ENCODE measurements at regions not wholly inside any gene's neighbourhood (a gene's known extent, or its start where the extent isn't known, plus 50 kb on each side); places are given as distances from the start of the nearest gene placed in this dataset.
A peak's percentile ranks its signal among the peaks of the same experiment; 100 is the strongest.

GRCh38 chr12:84135586-84136279, 776.9 kb downstream of the SLC6A15 start:
- DNase-seq: no peak
- no peaks in the 10 kb centered on the region for H3K36me3 Mint-ChIP-seq (ENCODE audit: unreplicated experiment)
- H3K27ac Mint-ChIP-seq (ENCODE audit: unreplicated experiment): no peak overlapping the region
- no peak for TF ChIP-seq CTCF (IDR thresholded peaks at IDR 0.05; ENCODE audit: partially characterized antibody, unreplicated experiment)
- no peaks in the 10 kb centered on the region for H3K27me3 Mint-ChIP-seq (ENCODE audit: unreplicated experiment)
- no peaks in the 10 kb centered on the region for H3K9me3 Mint-ChIP-seq (ENCODE audit: unreplicated experiment)
- no peak overlapping the region for H3K4me3 Mint-ChIP-seq (ENCODE audit: unreplicated experiment)
- H3K4me1 Mint-ChIP-seq (ENCODE audit: low read depth, unreplicated experiment): no peaks in the 10 kb centered on the region

DNA sequence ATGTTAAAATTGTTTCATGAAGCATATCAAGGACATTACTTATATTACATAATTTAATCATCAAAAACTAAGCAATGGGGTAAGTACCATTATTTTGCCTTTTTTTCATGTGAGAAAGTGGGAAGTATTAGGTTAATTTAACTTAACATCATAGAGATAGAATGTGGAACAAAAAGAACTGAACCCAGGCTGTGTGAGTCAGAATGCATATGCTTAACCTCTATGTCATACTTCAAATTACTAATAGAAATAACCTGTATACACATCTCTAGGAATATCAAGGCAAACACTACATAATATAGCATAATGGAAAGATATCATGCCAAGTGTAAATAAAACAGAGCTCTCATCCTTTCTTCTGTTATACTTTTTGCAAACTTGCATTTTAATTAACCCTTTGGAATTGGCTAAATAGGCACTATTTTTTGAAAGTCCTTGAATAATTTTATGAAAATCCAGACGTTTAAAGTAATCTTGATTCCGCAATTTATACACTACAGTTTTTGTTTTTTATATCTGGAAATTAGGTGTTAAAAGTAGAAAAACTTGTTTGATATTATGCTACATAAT, 777.7 kb downstream of the SLC6A15 start:
- Mint-ChIP-seq H3K4me3 (ENCODE audit: unreplicated experiment) (no peak overlapping the region), H3K27ac (ENCODE audit: unreplicated experiment) (no peak overlapping the region), H3K36me3 (ENCODE audit: unreplicated experiment) (no peaks in the 10 kb centered on the region), H3K9me3 (ENCODE audit: unreplicated experiment) (no peaks in the 10 kb centered on the region), H3K4me1 (ENCODE audit: low read depth, unreplicated experiment) (no peaks in the 10 kb centered on the region), H3K27me3 (ENCODE audit: unreplicated experiment) (no peaks in the 10 kb centered on the region)
- no peak for TF ChIP-seq CTCF (IDR thresholded peaks at IDR 0.05; ENCODE audit: partially characterized antibody, unreplicated experiment)
- no peak for DNase-seq

GRCh38 chr12:84131076-84131475, 781.5 kb downstream of the SLC6A15 start:
- H3K4me1 Mint-ChIP-seq (ENCODE audit: low read depth, unreplicated experiment): no peaks in the 10 kb centered on the region
- TF ChIP-seq CTCF (IDR thresholded peaks at IDR 0.05; ENCODE audit: partially characterized antibody, unreplicated experiment): no peak
- H3K27ac Mint-ChIP-seq (ENCODE audit: unreplicated experiment): no peak overlapping the region
- no peaks in the 10 kb centered on the region for H3K9me3 Mint-ChIP-seq (ENCODE audit: unreplicated experiment)
- H3K27me3 Mint-ChIP-seq (ENCODE audit: unreplicated experiment): no peaks in the 10 kb centered on the region
- no peaks in the 10 kb centered on the region for H3K36me3 Mint-ChIP-seq (ENCODE audit: unreplicated experiment)
- no peak overlapping the region for H3K4me3 Mint-ChIP-seq (ENCODE audit: unreplicated experiment)
- DNase-seq: no peak

DNA sequence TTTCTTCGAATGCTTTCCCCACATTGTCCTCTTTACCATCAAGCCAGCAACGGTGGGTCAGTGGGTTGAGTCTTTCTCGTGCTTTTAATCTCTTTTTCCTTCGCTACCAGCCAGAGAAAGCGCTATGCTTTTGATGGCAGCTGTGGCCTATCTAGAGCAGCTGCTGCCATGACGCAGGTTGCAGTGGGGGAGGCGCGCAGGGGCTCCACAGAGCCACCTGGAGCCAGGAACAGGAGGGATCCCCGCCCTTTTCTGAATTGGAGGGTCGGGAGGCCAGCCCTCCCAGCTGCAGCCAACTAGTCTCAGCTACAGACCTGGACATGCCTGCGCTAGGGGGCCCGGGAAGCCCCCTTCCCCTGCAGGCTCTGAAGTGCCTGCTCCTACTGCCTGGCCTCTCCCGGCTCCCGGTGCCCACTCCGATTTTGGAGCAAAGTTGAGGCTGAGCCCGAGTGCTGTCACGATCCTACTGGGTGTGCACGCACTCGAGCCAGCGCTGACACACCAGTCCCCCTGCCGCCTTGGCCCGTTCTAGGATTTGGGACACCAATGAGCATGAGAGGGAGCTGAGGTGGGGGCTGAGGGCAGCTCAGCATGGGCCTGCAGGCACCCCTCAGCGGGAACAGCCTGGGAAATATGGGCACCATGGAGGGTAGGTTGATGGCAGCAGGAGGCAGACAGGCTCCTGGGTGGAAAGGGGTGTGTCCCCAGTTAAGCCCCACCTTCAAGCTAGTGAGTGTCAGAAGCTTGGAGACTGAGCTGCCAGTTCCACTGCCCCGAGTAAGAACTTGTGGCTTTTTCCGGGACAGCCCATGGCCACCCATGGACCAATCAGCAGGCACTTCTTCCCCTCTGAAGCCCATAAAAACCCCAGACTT, 784.2 kb downstream of the SLC6A15 start:
- no peak for TF ChIP-seq CTCF (IDR thresholded peaks at IDR 0.05; ENCODE audit: partially characterized antibody, unreplicated experiment)
- DNase-seq: peak; percentile 21
- Mint-ChIP-seq H3K27me3 (ENCODE audit: unreplicated experiment) (no peaks in the 10 kb centered on the region), H3K9me3 (ENCODE audit: unreplicated experiment) (no peaks in the 10 kb centered on the region), H3K36me3 (ENCODE audit: unreplicated experiment) (no peaks in the 10 kb centered on the region), H3K4me3 (ENCODE audit: unreplicated experiment) (no peak overlapping the region), H3K27ac (ENCODE audit: unreplicated experiment) (no peak overlapping the region), H3K4me1 (ENCODE audit: low read depth, unreplicated experiment) (no peaks in the 10 kb centered on the region)

Measured in glutamatergic neuron (in vitro differentiated cells).